Neuronal stem cell (in vitro differentiated cells): ENCODE measurements at regions not wholly inside any gene's neighbourhood (a gene's known extent, or its start where the extent isn't known, plus 50 kb on each side); places are given as distances from the start of the nearest gene placed in this dataset.

Experiments
- DNase-seq: peaks from one replicate; pipeline ENCODE4 v3.0.0-alpha.2; 2013; ENCODE audit warnings: low spot score
- H2AFZ ChIP-seq: one replicate; pipeline ENCODE4 v1.6.1; 2013; ENCODE audit warnings: mild to moderate bottlenecking, low read length, inconsistent platforms
- H2AK5ac ChIP-seq: 2 replicates; pipeline ENCODE4 v1.6.1; 2013; ENCODE audit warnings: low read depth, mild to moderate bottlenecking, inconsistent platforms, low read length, moderate library complexity, mixed read lengths
- H2BK120ac ChIP-seq: 2 replicates; pipeline ENCODE4 v1.6.1; 2013; ENCODE audit warnings: low read depth, mild to moderate bottlenecking, inconsistent platforms, low read length, moderate library complexity, mixed read lengths
- H2BK12ac ChIP-seq: one replicate; pipeline ENCODE4 v1.6.1; 2013; ENCODE audit warnings: low read length, inconsistent platforms
- H2BK15ac ChIP-seq: 2 replicates; pipeline ENCODE4 v1.6.1; 2013; ENCODE audit warnings: mild to moderate bottlenecking, low read length, inconsistent platforms, mixed read lengths
- H2BK5ac ChIP-seq: one replicate; pipeline ENCODE4 v1.6.1; 2013; ENCODE audit warnings: inconsistent platforms, mild to moderate bottlenecking, low read length, moderate library complexity
- H3K14ac ChIP-seq: one replicate; pipeline ENCODE4 v1.6.1; 2013; ENCODE audit warnings: low read length, inconsistent platforms
- H3K18ac ChIP-seq: 2 replicates; pipeline ENCODE4 v1.6.1; 2013; ENCODE audit warnings: low read length, inconsistent platforms
- H3K23ac ChIP-seq: 2 replicates; pipeline ENCODE4 v1.6.1; 2013; ENCODE audit warnings: low read depth, mild to moderate bottlenecking, mixed read lengths, low read length, inconsistent platforms; ENCODE audit not compliant: poor library complexity
- H3K27ac ChIP-seq: replicated peaks from 3 replicates; pipeline ENCODE4 v1.5.1; 2013; ENCODE audit warnings: low read length, inconsistent platforms
- H3K27me3 ChIP-seq, 3 experiments: 2 replicates each; pipeline ENCODE4 v1.6.1; 2013; ENCODE audit warnings: low read length in 3 of 3, mild to moderate bottlenecking in 2 of 3, inconsistent platforms in 1 of 3, low read depth in 1 of 3, mixed read lengths in 1 of 3, moderate library complexity in 1 of 3; ENCODE audit not compliant: control insufficient read depth in 3 of 3, insufficient read depth in 3 of 3
- H3K36me3 ChIP-seq, 2 donors: replicated peaks in 1 of 2; 2 replicates each; pipeline ENCODE4 v1.6.1; 2013; ENCODE audit warnings: low read length in 2 of 2; ENCODE audit not compliant: control insufficient read depth in 2 of 2, insufficient read depth in 2 of 2
- H3K4ac ChIP-seq: 2 replicates; pipeline ENCODE4 v1.6.1; 2013; ENCODE audit warnings: inconsistent platforms, mild to moderate bottlenecking, low read length, moderate library complexity
- H3K4me1 ChIP-seq, 2 donors: 1 replicate in 1 of 2; 2 replicates in 1 of 2; pipeline ENCODE4 v1.6.1; 2013; ENCODE audit warnings: low read length in 2 of 2, low read depth in 1 of 2; ENCODE audit not compliant: control insufficient read depth in 2 of 2, insufficient read depth in 1 of 2
- H3K4me2 ChIP-seq: one replicate; pipeline ENCODE4 v1.6.1; 2013; ENCODE audit warnings: mild to moderate bottlenecking, low read length, inconsistent platforms; ENCODE audit not compliant: insufficient read depth, poor library complexity, severe bottlenecking
- H3K4me3 ChIP-seq, 2 donors: 2 replicates each; pipeline ENCODE4 v1.5.1; 2013; ENCODE audit warnings: low read length in 2 of 2, mild to moderate bottlenecking in 2 of 2, inconsistent platforms in 1 of 2, moderate library complexity in 1 of 2
- H3K79me1 ChIP-seq: one replicate; pipeline ENCODE4 v1.6.1; 2013; ENCODE audit warnings: low read depth, mild to moderate bottlenecking, inconsistent platforms, low read length, moderate library complexity
- H3K9ac ChIP-seq: one replicate; pipeline ENCODE4 v1.6.1; 2013; ENCODE audit warnings: mild to moderate bottlenecking, low read depth, low read length, inconsistent platforms; ENCODE audit not compliant: poor library complexity
- H3K9me3 ChIP-seq, 2 donors: replicated peaks in 1 of 2; 2 replicates each; pipeline versions ENCODE3 to v1.6.1; 2013; ENCODE audit warnings: low read length in 2 of 2, mild to moderate bottlenecking in 2 of 2, inconsistent platforms in 1 of 2, low read depth in 1 of 2, mixed read lengths in 1 of 2, moderate library complexity in 1 of 2; ENCODE audit not compliant: control insufficient read depth in 2 of 2, insufficient read depth in 1 of 2
- H4K8ac ChIP-seq: one replicate; pipeline ENCODE4 v1.6.1; 2013; ENCODE audit warnings: low read depth, mild to moderate bottlenecking, inconsistent platforms, low read length, moderate library complexity
- H4K91ac ChIP-seq: one replicate; pipeline ENCODE4 v1.6.1; 2013; ENCODE audit warnings: low read length, low read depth, mild to moderate bottlenecking, inconsistent platforms; ENCODE audit not compliant: poor library complexity
- WGBS, 2 donors: extraction: QIAGEN DNeasy Blood & Tissue Kit; methylation state at CpG; one replicate each; pipeline ENCODE4 v1.1.7; 2013; ENCODE audit warnings: missing lambda C conversion rate in 2 of 2, mixed read lengths in 1 of 2; ENCODE audit not compliant: insufficient read length in 2 of 2, insufficient replicate concordance in 1 of 2; ENCODE audit errors: extremely low coverage in 2 of 2; 5-methylcytosine and 5-hydroxymethylcytosine counted together

DNA sequence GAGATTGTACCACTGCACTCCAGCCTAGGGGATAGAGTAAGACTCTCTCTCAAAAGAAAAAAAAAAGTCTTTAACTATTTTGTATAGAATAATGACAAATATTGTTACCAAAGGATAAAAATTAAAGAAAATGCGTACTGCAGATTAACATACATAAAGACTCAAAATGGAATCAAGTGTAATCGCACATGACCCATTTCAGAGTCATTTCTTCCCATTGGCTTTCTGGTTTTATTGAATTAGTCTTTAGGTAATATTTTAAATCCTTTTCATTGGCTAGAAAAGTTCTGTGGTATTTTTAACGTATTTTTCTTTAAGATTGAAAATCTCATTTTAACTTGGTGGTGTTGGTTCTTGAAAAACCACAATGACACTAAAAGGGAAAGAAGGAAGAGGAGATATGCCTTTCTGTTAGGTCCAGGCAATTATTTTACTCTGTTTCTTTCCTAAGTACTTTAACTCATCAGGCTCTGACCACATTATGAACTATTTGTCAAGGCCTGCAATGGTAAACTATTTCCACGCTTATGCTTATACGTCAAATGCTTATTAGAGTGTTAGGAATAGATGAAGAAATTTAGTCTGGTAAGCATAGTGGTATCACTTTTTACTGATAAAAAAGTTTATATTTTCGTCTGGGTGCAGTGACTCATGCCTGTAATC lies 52.3 kb downstream of the PLEKHG1 start:
- Histone ChIP-seq H2BK120ac (no peak overlapping the region), H2AFZ (no peak overlapping the region), H3K27me3 (no peaks in the 10 kb centered on the region), H2BK12ac (no peak overlapping the region), H2BK15ac (no peak overlapping the region), H3K4me3 (no peak overlapping the region), H3K4me1 (peaks cover 4% of the 10 kb centered on the region in 2 donors), H3K18ac (no peak overlapping the region), H3K23ac (no peak overlapping the region), H3K79me1 (no peaks in the 10 kb centered on the region), H3K4ac (no peak overlapping the region), H3K9ac (no peak overlapping the region), H2AK5ac (no peak overlapping the region), H3K9me3 (no peaks in the 10 kb centered on the region), H3K27ac (no peak overlapping the region), H3K36me3 (peaks cover 0 to 13% of the 10 kb centered on the region in 2 donors), H3K14ac (no peak overlapping the region), H4K8ac (no peak overlapping the region), H3K4me2 (no peak overlapping the region), H2BK5ac (no peak overlapping the region), H4K91ac (no peak overlapping the region)
- no peak for DNase-seq
- WGBS, 2 donors, result no CpG with 5 or more reads among the region's 6 CpGs

DNA sequence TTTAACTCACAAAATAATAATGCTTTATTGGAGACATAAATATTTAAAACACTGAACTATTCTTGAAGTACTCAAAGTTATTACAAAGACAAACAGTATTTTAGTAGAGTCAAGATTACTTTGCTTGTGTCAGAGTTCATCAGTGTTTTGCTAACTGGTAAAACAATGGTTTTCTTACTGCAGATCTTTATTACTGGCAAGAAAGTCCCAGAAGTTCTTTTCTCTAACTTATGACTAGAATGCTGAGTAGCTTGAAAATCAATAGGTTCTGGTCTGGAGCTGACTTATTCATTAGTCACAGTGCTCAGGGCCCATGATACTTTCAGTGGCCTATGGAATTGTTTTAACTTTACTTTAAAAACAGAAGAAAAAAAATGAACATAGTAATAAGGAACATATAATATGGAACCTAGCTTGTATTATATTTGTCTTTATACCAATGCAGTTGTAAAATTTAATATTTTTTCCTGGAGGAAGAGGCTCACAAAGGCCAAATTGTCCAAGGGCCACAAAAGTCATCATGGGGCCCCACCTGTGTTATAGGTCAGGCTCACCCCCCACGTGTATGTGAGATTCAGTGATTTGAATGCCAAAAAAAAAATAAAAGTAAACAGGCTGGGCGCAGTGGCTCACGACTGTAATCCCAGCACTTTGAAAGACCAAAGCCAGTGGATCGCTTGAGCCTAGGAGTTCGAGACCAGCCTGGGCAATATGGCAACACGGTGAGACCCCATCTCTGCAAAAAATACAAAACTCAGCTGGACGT lies 53.3 kb downstream of the PLEKHG1 start:
- Histone ChIP-seq H2AK5ac (no peak overlapping the region), H2BK15ac (no peak overlapping the region), H2BK120ac (no peak overlapping the region), H3K27me3 (no peaks in the 10 kb centered on the region), H3K9me3 (no peaks in the 10 kb centered on the region), H3K18ac (no peak overlapping the region), H3K4me3 (no peak overlapping the region), H3K36me3 (peaks cover 0 to 13% of the 10 kb centered on the region in 2 donors), H3K79me1 (no peaks in the 10 kb centered on the region), H2BK5ac (no peak overlapping the region), H2BK12ac (no peak overlapping the region), H3K4me2 (no peak overlapping the region), H3K14ac (no peak overlapping the region), H3K23ac (no peak overlapping the region), H3K4me1 (peaks cover 4% of the 10 kb centered on the region in 2 donors), H3K4ac (no peak overlapping the region), H2AFZ (no peak overlapping the region), H4K8ac (no peak overlapping the region), H3K9ac (no peak overlapping the region), H4K91ac (no peak overlapping the region), H3K27ac (no peak overlapping the region)
- no CpG with 5 or more reads among the region's 7 CpGs for WGBS, 2 donors
- DNase-seq, result no peak

GRCh38 chr6:150654608-150655007 lies 54.9 kb downstream of the PLEKHG1 start:
- Histone ChIP-seq H3K4ac (no peak overlapping the region), H2BK12ac (no peak overlapping the region), H3K27ac (no peak overlapping the region), H3K14ac (no peak overlapping the region), H2BK120ac (no peak overlapping the region), H3K23ac (no peak overlapping the region), H3K79me1 (no peaks in the 10 kb centered on the region), H2AFZ (no peak overlapping the region), H4K8ac (no peak overlapping the region), H4K91ac (no peak overlapping the region), H3K9ac (no peak overlapping the region), H3K18ac (no peak overlapping the region), H2BK5ac (no peak overlapping the region), H3K4me1 (peaks cover 4 to 7% of the 10 kb centered on the region in 2 donors), H3K4me2 (no peak overlapping the region), H2AK5ac (no peak overlapping the region), H3K36me3 (peaks cover 0 to 13% of the 10 kb centered on the region in 2 donors), H3K9me3 (no peaks in the 10 kb centered on the region), H2BK15ac (no peak overlapping the region), H3K4me3 (no peak overlapping the region), H3K27me3 (no peaks in the 10 kb centered on the region)
- WGBS, 2 donors, result no CpG with 5 or more reads among the region's 3 CpGs
- DNase-seq, result no peak

DNA sequence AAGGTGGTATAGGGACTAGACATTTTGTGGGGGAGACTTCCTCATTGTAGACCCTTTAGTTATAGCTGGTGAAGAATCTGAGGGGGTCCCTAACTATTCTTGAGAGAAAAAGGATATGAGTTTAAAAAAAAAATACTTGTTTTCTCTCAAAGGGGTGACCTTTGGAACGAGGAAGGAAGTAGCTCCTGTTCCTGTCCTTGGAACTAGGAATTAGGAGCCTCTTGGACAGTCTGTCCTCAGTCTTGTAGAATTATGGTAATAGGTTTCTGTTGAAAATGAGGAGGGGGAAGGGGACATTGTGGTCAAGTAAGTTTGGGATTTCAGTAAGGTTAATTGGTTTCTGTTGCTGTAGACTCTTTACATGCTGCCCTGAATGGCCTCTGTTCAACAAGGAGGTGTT lies 56.5 kb downstream of the PLEKHG1 start:
- H2AFZ ChIP-seq, result no peak overlapping the region
- WGBS, 2 donors, result no CpG with 5 or more reads among the region's 1 CpG
- H2BK5ac ChIP-seq, result no peak overlapping the region

More for the DNA sequence above, 56.5 kb downstream of the PLEKHG1 start:
- H3K9me3 ChIP-seq, result no peaks in the 10 kb centered on the region
- no peak overlapping the region for H3K4me3 ChIP-seq
- no peak overlapping the region for H3K23ac ChIP-seq
- no peak overlapping the region for H3K9ac ChIP-seq
- H3K4me2 ChIP-seq, result no peak overlapping the region
- H2BK15ac ChIP-seq, result no peak overlapping the region
- H2AK5ac ChIP-seq, result no peak overlapping the region
- H3K79me1 ChIP-seq, result no peaks in the 10 kb centered on the region
- no peak overlapping the region for H2BK120ac ChIP-seq
- peaks cover 0 to 13% of the 10 kb centered on the region in 2 donors for H3K36me3 ChIP-seq
- H3K14ac ChIP-seq, result no peak overlapping the region
- no peak overlapping the region for H3K18ac ChIP-seq
- DNase-seq, result no peak
- H3K4ac ChIP-seq, result no peak overlapping the region
- H3K27me3 ChIP-seq, result no peaks in the 10 kb centered on the region
- no peak overlapping the region for H3K27ac ChIP-seq
- H2BK12ac ChIP-seq, result no peak overlapping the region
- H4K91ac ChIP-seq, result no peak overlapping the region
- no peak overlapping the region for H4K8ac ChIP-seq
- H3K4me1 ChIP-seq, result peaks cover 0 to 5% of the 10 kb centered on the region in 2 donors
